Calu3 (cell line): ENCODE measurements at regions not wholly inside any gene's neighbourhood (a gene's known extent, or its start where the extent isn't known, plus 50 kb on each side); places are given as distances from the start of the nearest gene placed in this dataset.

Source experiments
- BruUV-seq: library from RNA; stranded (reverse); fragments of 400-500 nt; replicated peaks from 2 replicates; lab custom pipeline; 2021; lab: Mats Ljungman, UMichigan
- CTCF ChIA-PET: fragments of 300-600 bp; sonication (Branson Sonifier 250); formaldehyde crosslinking; loops from one replicate; lab custom pipeline; 2022; ENCODE audit warnings: antibody characterized with exemption; lab: Charles Lee
- DNase-seq: peaks from one replicate; pipeline ENCODE4 v3.0.0; 2022
- H3K27ac Mint-ChIP-seq: one replicate; pipeline ENCODE4 v1.8.0; 2022; ENCODE audit warnings: mixed read lengths; ENCODE audit not compliant: unreplicated experiment
- H3K27me3 Mint-ChIP-seq: one replicate; pipeline ENCODE4 v1.8.0; 2022; ENCODE audit warnings: mixed read lengths; ENCODE audit not compliant: unreplicated experiment
- H3K36me3 Mint-ChIP-seq: one replicate; pipeline ENCODE4 v1.8.0; 2022; ENCODE audit warnings: mild to moderate bottlenecking, moderate library complexity, mixed read lengths; ENCODE audit not compliant: insufficient read depth, unreplicated experiment
- H3K4me1 Mint-ChIP-seq: one replicate; pipeline ENCODE4 v1.8.0; 2022; ENCODE audit warnings: mild to moderate bottlenecking, low read depth, mixed read lengths; ENCODE audit not compliant: unreplicated experiment
- H3K4me3 Mint-ChIP-seq: one replicate; pipeline ENCODE4 v1.8.0; 2022; ENCODE audit warnings: mild to moderate bottlenecking, low read depth, moderate library complexity, mixed read lengths; ENCODE audit not compliant: unreplicated experiment
- H3K9me3 Mint-ChIP-seq: one replicate; pipeline ENCODE4 v1.8.0; 2022; ENCODE audit warnings: low read depth, mixed read lengths; ENCODE audit not compliant: unreplicated experiment
- intact Hi-C: fragments of 100-400 bp; cut with micrococcal nuclease; formaldehyde crosslinking; loops from one replicate; pipeline ENCODE4 v1.10.0; 2022; ENCODE audit not compliant: unreplicated experiment
- TF ChIP-seq, protein P1 (sequence below): fragments of 200-600 bp; IDR thresholded peaks from one replicate; pipeline ENCODE4 v1.8.0; 2022; ENCODE audit warnings: antibody characterized with exemption; ENCODE audit not compliant: unreplicated experiment

DNA sequence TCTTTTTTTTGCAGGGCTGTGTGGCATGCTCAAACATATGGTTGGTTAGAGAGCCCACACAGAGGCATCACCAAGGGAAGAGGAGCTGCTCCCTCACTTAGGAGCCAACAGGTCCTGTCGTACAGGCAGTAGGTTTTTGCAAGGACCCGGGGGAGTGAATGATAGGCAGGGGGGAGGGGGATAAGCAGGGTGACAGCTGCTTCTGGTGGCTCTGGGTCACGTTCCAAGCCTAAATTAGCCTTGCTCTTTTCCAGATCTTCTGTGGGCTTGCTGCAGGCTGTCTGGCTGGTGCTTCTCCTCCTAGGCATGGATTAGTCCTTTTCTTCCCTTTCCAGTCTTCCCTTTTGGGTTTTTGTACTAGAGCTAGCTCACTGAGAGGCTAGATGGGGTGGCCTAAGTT lies 117.7 kb upstream of the PODXL start:
- no peak for DNase-seq
- intact Hi-C loops = no loop called here
- no peak overlapping the region for H3K27ac Mint-ChIP-seq
- H3K36me3 Mint-ChIP-seq = no peaks in the 10 kb centered on the region
- BruUV-seq = no TSS peak
- H3K4me1 Mint-ChIP-seq = no peaks in the 10 kb centered on the region
- H3K9me3 Mint-ChIP-seq = no peaks in the 10 kb centered on the region
- no peak overlapping the region for H3K4me3 Mint-ChIP-seq
- CTCF ChIA-PET = no interaction called here
- peaks cover 82% of the 10 kb centered on the region for H3K27me3 Mint-ChIP-seq
- TF ChIP-seq, protein P1, sequence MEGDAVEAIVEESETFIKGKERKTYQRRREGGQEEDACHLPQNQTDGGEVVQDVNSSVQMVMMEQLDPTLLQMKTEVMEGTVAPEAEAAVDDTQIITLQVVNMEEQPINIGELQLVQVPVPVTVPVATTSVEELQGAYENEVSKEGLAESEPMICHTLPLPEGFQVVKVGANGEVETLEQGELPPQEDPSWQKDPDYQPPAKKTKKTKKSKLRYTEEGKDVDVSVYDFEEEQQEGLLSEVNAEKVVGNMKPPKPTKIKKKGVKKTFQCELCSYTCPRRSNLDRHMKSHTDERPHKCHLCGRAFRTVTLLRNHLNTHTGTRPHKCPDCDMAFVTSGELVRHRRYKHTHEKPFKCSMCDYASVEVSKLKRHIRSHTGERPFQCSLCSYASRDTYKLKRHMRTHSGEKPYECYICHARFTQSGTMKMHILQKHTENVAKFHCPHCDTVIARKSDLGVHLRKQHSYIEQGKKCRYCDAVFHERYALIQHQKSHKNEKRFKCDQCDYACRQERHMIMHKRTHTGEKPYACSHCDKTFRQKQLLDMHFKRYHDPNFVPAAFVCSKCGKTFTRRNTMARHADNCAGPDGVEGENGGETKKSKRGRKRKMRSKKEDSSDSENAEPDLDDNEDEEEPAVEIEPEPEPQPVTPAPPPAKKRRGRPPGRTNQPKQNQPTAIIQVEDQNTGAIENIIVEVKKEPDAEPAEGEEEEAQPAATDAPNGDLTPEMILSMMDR = no peak

DNA sequence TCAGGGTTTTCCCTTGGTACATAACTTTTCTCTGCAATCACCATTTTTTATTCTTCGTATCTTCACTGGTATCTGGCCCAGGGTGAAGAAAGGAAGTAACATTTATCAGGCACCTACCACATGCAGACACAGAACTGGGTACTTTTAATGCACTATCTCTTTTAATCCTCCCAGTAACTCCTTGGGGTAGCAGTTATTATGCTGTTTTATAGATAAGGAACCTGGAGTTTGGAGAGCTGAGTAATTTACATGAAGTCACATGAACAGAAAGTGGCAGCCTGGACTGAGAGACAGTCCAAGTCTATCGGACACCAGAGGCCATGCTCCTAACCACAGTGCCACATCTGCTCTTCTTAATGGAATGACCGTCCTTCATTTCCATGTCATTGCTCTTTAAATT lies 117.1 kb upstream of the PODXL start:
- no peak for DNase-seq
- intact Hi-C loops = no loop called here
- BruUV-seq = no TSS peak
- no peak overlapping the region for H3K4me3 Mint-ChIP-seq
- H3K4me1 Mint-ChIP-seq = no peaks in the 10 kb centered on the region
- H3K27me3 Mint-ChIP-seq = peaks cover 85% of the 10 kb centered on the region
- H3K9me3 Mint-ChIP-seq = no peaks in the 10 kb centered on the region
- H3K27ac Mint-ChIP-seq = no peak overlapping the region
- no peaks in the 10 kb centered on the region for H3K36me3 Mint-ChIP-seq
- TF ChIP-seq, protein P1 = no peak
- CTCF ChIA-PET = no interaction called here

DNA sequence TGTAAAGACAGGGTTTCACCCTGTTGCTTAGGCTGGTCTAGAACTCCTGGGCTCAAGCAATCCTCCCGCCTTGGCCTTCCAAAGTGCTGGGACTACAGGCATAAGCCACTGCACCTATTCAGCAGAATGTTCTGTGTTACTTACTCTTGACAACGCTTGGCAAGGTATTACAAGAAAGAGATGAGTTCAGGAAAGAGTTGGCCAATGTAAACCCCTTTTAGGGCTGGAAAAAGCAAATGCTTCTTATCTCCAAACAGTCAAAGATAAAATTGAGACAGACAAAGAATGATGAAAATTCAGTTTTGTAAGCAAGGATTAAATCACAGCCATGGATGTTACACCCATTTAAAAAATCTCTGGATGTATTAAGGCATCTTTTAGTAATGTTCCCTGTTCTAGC lies 114.0 kb upstream of the PODXL start:
- H3K4me3 Mint-ChIP-seq = no peak overlapping the region
- BruUV-seq = no TSS peak
- H3K27me3 Mint-ChIP-seq = peaks cover 94% of the 10 kb centered on the region

DNA sequence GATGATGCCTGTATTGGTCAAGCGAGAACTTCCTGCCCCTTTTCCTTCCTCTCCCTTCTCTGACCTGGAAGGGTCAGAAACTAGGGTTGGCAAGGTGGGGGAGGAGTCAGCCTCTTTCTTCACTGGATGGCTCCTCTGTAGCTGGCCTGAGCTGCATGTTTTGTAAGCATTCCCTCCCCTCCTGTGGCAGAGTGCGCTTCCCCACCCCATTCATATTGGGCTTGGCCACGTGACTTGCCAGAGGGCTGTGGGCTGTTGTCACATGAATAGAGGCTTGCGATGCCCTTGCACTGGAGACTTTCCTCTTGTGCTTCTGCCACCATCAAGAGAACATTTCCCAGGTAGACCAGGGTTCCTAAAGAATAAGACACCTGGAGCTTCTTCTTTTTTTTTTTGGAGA lies 111.3 kb upstream of the PODXL start:
- Mint-ChIP-seq H3K4me3 (no peak overlapping the region), H3K27ac (no peak overlapping the region), H3K9me3 (no peaks in the 10 kb centered on the region), H3K27me3 (peaks cover 94% of the 10 kb centered on the region), H3K4me1 (no peaks in the 10 kb centered on the region), H3K36me3 (no peaks in the 10 kb centered on the region)
- DNase-seq = no peak
- TF ChIP-seq, protein P1 = no peak
- CTCF ChIA-PET = interaction anchor here (0.9 to 1.1 kb wide), 2 partner anchors 10 to 14 kb away, joined by 3 to 4 read pairs; no protein-coding TSS in a partner anchor
- intact Hi-C loops = no loop called here
- BruUV-seq = no TSS peak

More for the DNA sequence above, 114.0 kb upstream of the PODXL start:
- intact Hi-C loops = no loop called here
- TF ChIP-seq, protein P1 = no peak
- CTCF ChIA-PET = no interaction called here
- no peak for DNase-seq
- H3K9me3 Mint-ChIP-seq = no peaks in the 10 kb centered on the region
- no peaks in the 10 kb centered on the region for H3K36me3 Mint-ChIP-seq
- no peak overlapping the region for H3K27ac Mint-ChIP-seq
- no peaks in the 10 kb centered on the region for H3K4me1 Mint-ChIP-seq
